ENCODE measurements at regions not wholly inside any gene's neighbourhood (a gene's known extent, or its start where the extent isn't known, plus 50 kb on each side); places are given as distances from the start of the nearest gene placed in this dataset.
A peak's percentile ranks its signal among the peaks of the same experiment; 100 is the strongest.
"Not testable (repeated sequence)": the region's sequence is repeated elsewhere in the genome, so short reads cannot be mapped to it uniquely, and the experiment has no call there.

- no peak for DNase-seq (ENCODE audit: low spot score)
Observed at GRCh38 chr5:24135536-24135935, 509.2 kb downstream of the CDH10 start.

GRCh38 chr5:24141046-24141445 lies 503.7 kb downstream of the CDH10 start:
- DNase-seq (ENCODE audit: low spot score): peak; percentile 65

- DNase-seq (ENCODE audit: low spot score): no peak
Observed at GRCh38 chr5:24142341-24142740, 502.4 kb downstream of the CDH10 start.

GRCh38 chr5:24145806-24146205 lies 499.0 kb downstream of the CDH10 start:
- DNase-seq (ENCODE audit: low spot score): no peak

GRCh38 chr5:24161559-24161958 lies 483.2 kb downstream of the CDH10 start:
- no peak for DNase-seq (ENCODE audit: low spot score)

GRCh38 chr5:24162343-24162742 lies 482.4 kb downstream of the CDH10 start:
- no peak for DNase-seq (ENCODE audit: low spot score)

GRCh38 chr5:24163091-24163490 lies 481.7 kb downstream of the CDH10 start:
- DNase-seq (ENCODE audit: low spot score): no peak

- DNase-seq (ENCODE audit: low spot score): no peak
Observed at GRCh38 chr5:24167806-24168205, 477.0 kb downstream of the CDH10 start.

GRCh38 chr5:24170026-24170425 lies 474.8 kb downstream of the CDH10 start:
- no peak for DNase-seq (ENCODE audit: low spot score)

- DNase-seq (ENCODE audit: low spot score): not testable (repeated sequence)
Observed at GRCh38 chr5:24170930-24171329, 473.8 kb downstream of the CDH10 start.

- no peak for DNase-seq (ENCODE audit: low spot score)
Observed at GRCh38 chr5:24177821-24178220, 467.0 kb downstream of the CDH10 start.

GRCh38 chr5:24183981-24184380 lies 460.8 kb downstream of the CDH10 start:
- no peak for DNase-seq (ENCODE audit: low spot score)

GRCh38 chr5:24188216-24188925 lies 456.4 kb downstream of the CDH10 start:
- no peak for DNase-seq (ENCODE audit: low spot score)

- no peak for DNase-seq (ENCODE audit: low spot score)
Observed at GRCh38 chr5:24196789-24197188, 448.0 kb downstream of the CDH10 start.

GRCh38 chr5:24208686-24209106 lies 436.1 kb downstream of the CDH10 start:
- no peak for DNase-seq (ENCODE audit: low spot score)

GRCh38 chr5:24215114-24215513 lies 429.7 kb downstream of the CDH10 start:
- no peak for DNase-seq (ENCODE audit: low spot score)

- DNase-seq (ENCODE audit: low spot score): no peak
Observed at GRCh38 chr5:24222876-24223275, 421.9 kb downstream of the CDH10 start.

- no peak for DNase-seq (ENCODE audit: low spot score)
Observed at GRCh38 chr5:24225051-24225450, 419.7 kb downstream of the CDH10 start.

GRCh38 chr5:24226479-24226878 lies 418.3 kb downstream of the CDH10 start:
- no peak for DNase-seq (ENCODE audit: low spot score)

- DNase-seq (ENCODE audit: low spot score): not testable (repeated sequence)
Observed at GRCh38 chr5:24227881-24228280, 416.9 kb downstream of the CDH10 start.

- no peak for DNase-seq (ENCODE audit: low spot score)
Observed at GRCh38 chr5:24232041-24232440, 412.7 kb downstream of the CDH10 start.

GRCh38 chr5:24232929-24233498 lies 411.8 kb downstream of the CDH10 start:
- no peak for DNase-seq (ENCODE audit: low spot score)

- no peak for DNase-seq (ENCODE audit: low spot score)
Observed at GRCh38 chr5:24235946-24236345, 408.8 kb downstream of the CDH10 start.

GRCh38 chr5:24245821-24246220 lies 399.0 kb downstream of the CDH10 start:
- no peak for DNase-seq (ENCODE audit: low spot score)

All from left forelimb (tissue), 1 donor.